Epithelial cell of proximal tubule (primary cell): ENCODE measurements at regions not wholly inside any gene's neighbourhood (a gene's known extent, or its start where the extent isn't known, plus 50 kb on each side); places are given as distances from the start of the nearest gene placed in this dataset.

ENCODE experiments used
- DNase-seq: peaks from one replicate; pipeline ENCODE4 v3.0.0-alpha.2; 2011; ENCODE audit warnings: low read depth
- H3K4me3 ChIP-seq: 2 replicates; pipeline ENCODE4 v1.5.1; 2011; ENCODE audit warnings: low read depth, mild to moderate bottlenecking, low read length
- TF ChIP-seq, protein P1 (sequence below): conservative IDR thresholded peaks from 2 replicates; pipeline ENCODE4 v1.5.1; 2012; ENCODE audit warnings: low read depth, mild to moderate bottlenecking, low read length

- no peak for DNase-seq
- no peak overlapping the region for H3K4me3 ChIP-seq
- TF ChIP-seq, protein P1, sequence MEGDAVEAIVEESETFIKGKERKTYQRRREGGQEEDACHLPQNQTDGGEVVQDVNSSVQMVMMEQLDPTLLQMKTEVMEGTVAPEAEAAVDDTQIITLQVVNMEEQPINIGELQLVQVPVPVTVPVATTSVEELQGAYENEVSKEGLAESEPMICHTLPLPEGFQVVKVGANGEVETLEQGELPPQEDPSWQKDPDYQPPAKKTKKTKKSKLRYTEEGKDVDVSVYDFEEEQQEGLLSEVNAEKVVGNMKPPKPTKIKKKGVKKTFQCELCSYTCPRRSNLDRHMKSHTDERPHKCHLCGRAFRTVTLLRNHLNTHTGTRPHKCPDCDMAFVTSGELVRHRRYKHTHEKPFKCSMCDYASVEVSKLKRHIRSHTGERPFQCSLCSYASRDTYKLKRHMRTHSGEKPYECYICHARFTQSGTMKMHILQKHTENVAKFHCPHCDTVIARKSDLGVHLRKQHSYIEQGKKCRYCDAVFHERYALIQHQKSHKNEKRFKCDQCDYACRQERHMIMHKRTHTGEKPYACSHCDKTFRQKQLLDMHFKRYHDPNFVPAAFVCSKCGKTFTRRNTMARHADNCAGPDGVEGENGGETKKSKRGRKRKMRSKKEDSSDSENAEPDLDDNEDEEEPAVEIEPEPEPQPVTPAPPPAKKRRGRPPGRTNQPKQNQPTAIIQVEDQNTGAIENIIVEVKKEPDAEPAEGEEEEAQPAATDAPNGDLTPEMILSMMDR = no peak
These were observed 121.5 kb downstream of the WSCD1 start for GRCh38 chr17:6191405-6192324.

DNA sequence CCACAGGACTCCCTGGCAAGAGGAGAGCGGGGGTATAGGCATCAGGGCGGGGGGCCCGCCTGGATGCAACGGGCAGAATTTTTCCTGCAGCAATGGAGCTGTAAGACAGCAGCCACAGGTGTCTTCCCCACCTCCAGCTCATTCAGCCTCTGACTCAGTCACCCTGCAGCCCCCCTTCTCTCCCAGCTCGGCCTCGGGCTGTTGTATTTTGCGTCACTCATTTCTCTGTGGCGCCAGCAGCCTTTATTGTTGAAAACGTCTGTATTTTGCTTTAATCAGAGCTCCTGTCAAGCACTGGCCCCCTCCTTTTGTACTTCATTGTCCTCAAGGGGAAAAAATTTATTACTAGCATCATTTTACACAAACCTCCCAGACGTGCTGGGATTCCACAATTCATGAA lies 117.7 kb downstream of the WSCD1 start:
- no peak for DNase-seq
- TF ChIP-seq, protein P1 = no peak
- no peak overlapping the region for H3K4me3 ChIP-seq

GRCh38 chr17:6186998-6187397 lies 116.8 kb downstream of the WSCD1 start:
- TF ChIP-seq, protein P1 = no peak
- no peak overlapping the region for H3K4me3 ChIP-seq
- DNase-seq = no peak

DNA sequence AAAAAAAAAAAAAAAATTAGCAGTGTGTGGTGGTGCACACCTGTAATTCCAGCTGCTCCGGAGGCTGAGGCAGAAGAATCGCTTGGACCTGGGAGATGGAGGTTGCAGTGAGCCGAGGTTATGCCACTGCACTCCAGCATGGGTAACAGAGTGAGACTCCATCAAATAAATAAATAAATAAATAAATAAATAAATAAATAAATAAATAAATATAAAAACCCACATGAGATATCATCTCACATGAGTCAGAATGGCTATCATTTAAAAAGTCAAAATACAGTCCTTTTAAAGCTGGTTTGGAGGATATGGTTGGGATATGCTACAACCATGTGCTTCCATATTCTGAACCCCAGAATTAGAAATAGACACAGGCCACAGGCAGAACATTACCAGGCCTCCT lies 114.3 kb downstream of the WSCD1 start:
- DNase-seq = no peak
- TF ChIP-seq, protein P1 = no peak
- no peak overlapping the region for H3K4me3 ChIP-seq

DNA sequence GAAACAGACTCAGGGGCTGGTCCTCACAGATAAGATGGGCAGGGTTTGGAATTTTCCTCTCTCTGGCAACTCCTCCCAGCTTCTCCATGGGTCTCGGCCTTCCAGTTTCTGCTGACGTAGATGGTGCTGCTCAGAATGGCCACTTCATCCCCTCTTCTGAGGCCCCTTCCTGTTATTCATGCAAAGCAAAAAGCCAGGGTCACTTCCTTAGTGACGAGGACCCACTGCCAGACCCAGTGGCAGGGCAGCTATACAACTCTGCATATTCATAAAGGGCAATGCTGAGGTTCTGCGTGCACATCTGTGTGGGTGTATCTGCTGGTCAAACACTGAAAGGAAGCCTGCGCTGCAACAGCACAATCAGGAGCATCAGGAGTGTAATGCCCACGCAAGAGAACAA lies 108.8 kb downstream of the WSCD1 start:
- TF ChIP-seq, protein P1 = no peak
- no peak overlapping the region for H3K4me3 ChIP-seq
- no peak for DNase-seq

DNA sequence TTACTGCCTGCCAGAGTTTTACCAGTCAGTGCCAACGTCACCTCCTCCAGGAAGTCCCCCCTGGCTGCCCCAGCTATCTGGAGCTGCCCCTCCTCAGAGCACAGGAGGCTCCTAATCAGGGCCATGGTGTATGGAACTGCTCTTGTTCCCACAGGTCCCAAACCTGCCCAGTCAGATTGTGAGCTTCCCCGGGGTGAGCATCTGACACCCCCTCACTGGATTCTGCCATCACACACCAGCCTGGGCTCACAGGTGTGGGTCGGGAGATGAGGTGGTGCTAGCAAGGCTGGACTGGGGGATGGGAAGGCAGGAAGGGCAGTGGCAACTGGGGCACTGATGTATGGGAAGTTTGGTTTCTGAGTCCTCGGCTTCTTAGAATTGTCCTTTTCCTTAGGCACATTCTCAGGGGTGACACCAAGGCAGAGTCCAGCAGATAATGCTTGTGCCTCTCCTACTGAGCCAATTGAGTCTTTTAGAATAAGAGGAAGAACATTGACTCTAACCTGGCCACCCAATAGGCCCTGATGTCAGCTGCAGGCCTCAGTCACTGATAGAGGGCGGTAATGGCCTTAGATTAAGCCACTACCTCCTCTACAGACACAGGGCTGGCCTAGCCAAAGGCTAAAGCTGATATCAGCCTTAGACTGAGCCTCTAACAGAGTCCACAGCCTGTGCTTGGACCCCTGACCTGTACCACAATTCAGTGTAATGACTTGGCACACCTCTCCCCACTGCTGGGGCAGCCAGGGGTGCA lies 107.9 kb downstream of the WSCD1 start:
- DNase-seq = no peak
- no peak overlapping the region for H3K4me3 ChIP-seq
- TF ChIP-seq, protein P1 = peak; percentile 17
